ENCODE measurements at regions not wholly inside any gene's neighbourhood (a gene's known extent, or its start where the extent isn't known, plus 50 kb on each side); places are given as distances from the start of the nearest gene placed in this dataset.
A peak's percentile ranks its signal among the peaks of the same experiment; 100 is the strongest.

DNA sequence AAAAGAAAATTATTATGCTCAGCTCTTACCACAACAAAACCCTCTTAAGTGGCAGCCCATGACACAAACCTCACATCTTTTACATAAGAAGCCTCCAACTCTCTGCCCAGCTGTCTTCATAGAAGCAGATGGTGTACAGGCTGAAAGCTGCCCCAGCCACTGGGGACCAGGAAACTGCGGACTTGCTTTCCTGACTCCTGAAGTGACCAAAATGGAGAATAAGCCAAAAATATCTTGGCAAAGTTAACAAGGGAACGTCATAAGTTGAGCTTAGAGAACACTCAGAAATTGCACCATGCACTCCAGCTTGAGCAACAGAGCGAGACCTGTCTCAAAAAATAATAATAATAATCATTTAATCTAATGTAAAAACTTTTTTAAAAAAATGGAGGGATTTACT is 160.3 kb upstream of the CDYL start:
- DNase-seq (ENCODE audit: low spot score) = no peak

DNA sequence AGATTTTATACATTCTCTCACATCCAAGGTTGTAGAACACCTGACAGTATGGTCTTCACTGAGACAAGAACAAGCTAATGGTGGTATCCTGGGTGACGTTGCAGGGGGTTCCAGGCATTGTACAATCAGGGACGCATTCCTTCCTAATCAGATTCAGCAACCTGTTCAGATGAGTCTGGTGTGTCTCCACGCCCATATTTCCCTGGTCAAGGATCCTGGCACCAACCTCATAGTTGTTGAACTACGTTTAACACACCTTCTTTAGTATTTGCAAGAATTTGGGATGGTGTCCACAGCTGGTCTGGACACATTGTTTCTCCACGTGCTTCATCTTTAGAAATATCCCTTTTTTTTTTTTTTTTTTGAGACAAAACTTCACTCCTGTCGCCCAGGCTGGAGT is 161.0 kb upstream of the CDYL start:
- DNase-seq (ENCODE audit: low spot score) = no peak

DNA sequence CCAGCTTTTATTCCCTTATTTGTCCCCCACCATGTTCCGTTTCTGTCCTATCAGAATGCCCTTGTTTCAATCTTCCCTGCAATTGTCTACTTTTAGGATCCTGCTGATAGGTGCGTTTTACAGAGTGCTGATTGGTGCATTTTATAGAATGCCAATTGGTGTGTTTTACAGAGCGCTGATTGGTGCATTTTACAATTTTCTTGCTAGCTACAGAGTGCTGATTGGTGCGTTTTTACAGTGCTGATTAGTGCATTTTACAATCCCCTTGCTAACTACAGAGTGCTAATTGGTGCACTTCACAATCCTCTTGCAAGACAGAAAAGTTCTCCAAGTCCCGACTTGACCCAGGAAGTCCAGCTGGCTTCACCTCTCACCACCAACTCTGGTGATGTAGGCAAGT is 161.6 kb upstream of the CDYL start:
- no peak for DNase-seq (ENCODE audit: low spot score)

DNA sequence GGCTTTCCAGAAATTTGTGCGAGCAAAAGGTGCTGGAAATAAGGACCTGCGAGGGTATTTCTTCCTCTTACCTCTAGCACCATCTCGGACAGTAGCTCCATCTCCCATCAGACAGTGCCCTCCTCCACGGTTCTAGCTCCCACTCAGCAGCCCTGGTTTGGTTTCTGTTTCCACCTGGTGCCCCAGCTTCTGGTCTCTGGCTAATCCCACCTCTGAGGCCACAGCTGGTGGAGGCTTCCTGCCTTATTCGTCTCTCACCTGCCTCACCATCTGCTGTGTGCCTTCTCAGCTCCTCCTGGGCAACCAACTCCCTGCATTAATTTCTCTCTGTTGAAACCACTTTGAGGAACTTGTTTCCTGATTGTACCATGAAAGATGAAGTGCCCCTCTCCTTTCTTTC is 162.4 kb upstream of the CDYL start:
- no peak for DNase-seq (ENCODE audit: low spot score)

DNA sequence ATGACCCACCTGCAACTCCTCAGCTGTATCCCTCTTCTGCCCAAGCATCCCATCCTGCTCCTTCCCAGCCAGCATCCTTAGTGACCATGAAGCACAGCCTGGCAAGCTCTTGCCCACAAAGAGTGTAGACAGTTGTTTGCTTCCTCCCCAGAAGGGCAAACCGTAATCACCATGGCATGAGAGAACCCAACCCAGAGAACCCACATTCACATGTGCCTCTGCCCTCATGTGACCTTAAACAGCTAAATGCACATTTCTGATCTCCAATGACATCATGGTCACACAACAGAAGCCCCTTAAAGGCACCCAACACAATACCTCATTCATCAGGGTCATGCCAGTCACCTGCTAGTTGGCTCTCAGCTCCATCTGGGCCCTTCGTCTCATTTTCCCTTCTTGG is 162.8 kb upstream of the CDYL start:
- DNase-seq (ENCODE audit: low spot score) = no peak

DNA sequence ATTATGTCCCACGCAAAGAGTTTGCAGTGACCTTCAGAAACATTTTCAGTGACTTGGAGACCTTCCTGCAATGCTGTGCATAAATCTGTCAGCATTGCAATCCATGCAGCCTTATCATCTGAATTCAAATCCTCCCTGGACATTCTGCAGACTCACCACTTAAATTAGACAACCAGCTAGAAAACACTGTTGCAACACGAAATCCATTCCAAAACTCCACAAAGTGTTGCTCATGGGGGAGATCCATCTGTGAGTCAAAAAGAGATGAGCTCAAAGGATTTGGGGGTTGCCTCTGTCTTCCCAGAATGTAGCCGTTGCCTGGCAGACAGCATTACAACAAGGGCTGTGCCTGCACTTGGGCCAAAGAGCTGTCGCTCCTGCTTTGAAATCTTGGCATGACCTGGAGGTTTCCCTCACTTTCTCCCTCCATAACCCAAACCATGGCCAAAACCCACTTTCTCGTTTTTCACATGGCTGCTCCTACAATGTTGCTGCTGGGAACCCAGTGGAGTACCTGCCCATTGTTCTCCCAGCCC is 163.5 kb upstream of the CDYL start:
- DNase-seq (ENCODE audit: low spot score) = no peak

DNA sequence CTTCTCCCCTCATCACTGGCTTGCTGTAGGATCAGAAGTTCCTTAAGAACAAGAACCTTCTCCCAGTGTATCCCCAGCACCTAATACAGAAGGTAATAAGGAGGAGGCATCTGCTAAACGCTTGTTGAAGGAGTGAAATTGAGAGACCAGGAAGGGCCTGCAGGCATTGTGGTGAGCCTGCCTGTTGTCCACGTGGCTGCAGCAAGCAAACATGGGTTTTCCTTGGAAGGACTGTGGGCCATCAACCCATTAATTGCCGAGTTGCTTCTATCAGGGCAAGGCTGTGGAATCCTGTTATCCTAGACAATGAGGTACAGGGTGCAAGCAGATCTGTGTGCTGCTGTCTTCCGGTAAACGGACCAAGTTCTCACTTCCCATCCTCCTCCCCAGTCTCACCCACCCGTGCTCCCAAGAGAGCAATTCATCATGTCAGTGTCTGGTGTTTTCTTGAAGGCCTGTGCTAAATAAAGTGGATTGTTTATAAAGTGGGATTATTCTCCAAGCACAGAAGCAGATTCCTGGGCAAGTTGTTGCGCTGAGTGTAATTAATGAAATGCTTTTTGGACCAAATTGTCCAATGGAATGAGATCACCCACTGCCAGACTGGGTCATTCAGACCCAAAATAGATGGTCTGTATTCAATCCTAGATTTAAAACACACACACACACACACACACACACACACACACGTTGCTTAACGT is 164.6 kb upstream of the CDYL start:
- DNase-seq (ENCODE audit: low spot score) = no peak

DNA sequence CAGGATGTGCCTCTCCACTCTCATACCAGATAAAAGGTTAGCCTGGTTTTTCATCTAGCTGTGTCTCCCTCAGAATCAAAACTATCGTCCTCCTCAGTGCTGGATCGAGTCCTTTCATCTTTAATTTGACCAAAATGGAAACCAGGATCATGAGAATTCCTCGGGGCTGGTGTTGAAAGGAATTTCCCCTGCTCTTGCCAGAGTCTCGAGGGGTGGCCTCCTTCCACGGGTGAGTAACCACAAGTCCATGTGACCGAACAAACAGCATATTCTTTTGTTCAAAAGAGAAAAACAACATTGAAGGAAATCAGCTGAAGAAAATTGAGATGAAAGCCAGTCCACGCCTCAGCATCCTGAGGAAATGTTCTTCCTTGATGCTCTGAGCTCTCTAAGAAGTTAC is 165.9 kb upstream of the CDYL start:
- no peak for DNase-seq (ENCODE audit: low spot score)

DNA sequence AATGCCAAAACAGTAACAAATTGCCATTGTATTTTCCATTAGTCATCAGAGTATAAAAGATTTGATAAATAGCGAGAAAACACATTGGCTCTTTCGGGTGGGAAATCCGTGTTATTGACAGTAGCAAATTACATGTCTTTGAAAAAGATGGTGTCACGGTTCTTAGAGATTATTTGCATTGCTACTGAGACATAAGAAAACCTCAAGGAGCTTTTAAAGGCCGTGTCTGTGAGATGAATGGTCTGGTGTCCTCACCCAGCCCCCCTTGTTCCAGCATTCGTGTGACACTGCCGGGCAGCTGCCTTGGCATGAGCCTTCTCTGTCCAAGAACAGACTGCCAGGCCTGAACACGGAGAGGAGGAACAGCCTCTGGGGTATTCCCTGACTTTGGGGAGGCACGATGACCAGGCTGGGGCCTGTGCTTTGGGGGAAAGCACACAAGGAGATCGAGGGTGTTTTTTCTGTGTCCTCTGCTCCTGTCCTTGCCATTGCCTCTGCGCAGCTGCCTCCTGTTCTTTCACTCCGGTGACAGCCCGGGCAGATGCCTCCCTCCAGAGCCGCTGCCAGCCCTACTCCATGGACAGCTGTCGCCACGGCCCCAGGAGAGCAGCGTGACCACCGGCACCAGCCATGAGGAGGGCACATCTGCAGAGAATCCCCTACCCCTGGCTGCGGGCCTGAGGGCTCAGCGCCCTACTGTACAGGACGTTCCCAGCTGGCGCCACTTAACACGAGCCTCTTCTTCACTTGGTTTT is 167.7 kb upstream of the CDYL start:
- no peak for DNase-seq (ENCODE audit: low spot score)

DNA sequence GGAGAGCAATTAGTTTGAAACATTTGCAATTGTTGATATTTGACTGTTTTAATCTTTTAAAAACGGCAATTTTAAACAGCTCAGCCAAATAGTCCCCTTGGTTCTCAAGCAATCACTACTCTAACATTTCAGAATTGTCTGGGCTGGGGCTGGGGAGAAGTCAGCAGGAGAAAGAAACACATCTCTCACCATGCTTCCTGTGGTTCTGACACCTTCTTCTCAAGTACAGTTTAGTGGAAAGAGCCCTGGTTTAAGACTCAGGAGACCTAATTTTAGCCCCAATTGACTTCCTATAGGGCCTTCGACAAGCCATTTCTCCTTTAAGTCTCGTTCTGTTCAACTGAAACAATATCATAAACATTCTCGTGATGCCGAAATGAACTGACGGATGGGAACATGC is 168.4 kb upstream of the CDYL start:
- peak; percentile 21 for DNase-seq (ENCODE audit: low spot score)

DNA sequence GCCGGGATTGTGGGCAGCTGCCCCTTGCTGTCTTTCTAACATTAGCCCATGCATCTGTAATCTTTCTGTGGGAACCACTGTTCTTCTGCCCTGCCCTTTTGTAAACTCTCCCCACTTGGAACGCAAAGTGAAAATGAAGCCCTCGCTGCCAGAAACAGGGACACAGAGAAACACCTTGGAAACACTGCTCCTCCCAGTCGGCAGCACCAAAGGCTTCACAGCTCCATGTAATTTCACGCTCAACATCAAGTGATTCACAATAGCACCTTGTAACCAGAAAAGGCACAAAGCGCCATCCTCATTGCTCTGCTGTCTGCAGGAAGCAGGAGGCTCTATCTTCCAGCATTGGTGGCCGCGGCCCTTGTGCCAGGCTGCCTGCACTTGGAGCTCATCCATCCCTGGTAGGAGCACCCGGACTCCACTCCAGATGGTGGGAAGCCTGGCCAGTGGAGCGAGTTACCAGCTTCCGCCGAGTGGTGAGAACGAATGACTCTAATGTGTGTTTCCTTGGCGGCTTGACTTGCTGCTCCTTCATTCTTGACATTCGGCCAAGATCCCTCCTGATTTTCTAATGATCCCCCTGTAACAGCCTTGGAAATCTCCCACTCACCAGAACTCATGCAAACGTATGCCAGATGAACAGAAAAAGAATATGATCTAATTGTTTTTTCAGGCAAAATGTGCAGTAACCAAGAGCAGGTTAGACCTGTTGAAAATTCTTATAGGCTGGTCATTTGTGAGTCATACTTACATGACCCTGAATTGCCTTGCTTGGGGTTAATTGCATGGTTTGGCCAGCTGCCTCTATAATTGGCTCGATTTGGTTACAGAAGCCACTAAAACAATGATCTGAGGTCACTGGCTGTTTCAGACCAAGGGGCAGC is 169.1 kb upstream of the CDYL start:
- DNase-seq (ENCODE audit: low spot score) = no peak

DNA sequence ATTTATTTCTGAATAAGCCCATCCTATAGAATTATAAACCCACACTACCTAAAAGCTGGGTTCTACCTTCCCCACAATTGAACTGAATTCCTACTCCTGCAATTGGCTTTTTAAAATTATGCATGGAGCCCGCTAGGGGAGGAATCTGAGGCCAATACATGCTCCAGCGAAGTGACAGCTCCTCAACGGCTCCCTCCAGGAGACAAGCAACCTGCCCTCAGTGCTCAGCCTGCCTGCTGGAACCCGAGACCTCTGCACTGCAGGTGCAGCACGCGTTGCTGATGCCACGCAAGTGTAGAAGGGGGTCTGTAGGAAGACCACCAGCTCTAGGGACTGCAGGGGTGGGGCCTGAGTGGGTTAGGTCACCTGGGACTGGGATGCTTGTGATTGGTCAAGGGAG is 170.2 kb upstream of the CDYL start:
- no peak for DNase-seq (ENCODE audit: low spot score)

DNA sequence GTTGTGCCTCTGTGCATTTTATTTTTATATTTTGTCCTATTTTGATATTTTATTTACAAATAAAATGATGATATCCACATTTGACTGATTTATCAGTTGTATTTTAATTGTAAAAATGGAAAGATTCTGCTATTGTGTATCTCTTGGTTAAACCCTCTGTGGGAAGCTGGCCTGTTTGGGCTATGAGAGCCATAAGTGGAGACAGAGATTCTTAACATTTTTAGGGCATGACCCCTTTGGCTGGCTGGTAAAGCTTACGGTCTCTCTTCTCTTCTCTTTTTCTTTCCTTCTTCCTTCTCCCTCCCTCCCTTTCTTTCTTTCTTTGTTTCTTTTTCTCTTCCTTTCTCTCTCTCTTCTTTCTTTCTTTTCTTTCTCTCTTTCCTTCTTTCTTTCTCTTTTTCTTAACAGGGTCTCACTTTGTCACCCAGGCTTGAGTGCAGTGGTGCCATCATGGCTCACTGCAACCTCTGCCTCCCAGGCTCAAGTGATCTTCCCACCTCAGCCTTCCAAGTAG is 172.3 kb upstream of the CDYL start:
- no peak for DNase-seq (ENCODE audit: low spot score)

DNA sequence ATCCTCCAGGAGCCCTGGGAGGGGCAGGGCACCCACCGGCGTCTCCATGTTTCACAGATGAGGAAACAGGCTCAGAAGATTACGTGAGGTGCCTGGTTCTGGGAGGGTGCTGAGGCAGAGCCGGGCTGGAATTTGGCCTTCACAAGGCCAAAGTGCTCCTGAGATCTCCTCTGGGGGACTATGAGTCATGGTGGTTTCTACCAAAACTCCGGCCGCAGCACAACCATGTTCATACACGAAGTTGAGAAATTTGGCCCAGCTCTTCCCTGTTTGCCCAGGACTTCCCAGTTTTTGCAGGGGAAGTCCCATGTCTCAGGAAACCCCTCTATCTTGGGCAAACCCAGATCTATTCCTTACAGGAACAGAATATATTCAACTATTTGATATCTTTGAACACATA is 172.9 kb upstream of the CDYL start:
- no peak for DNase-seq (ENCODE audit: low spot score)

DNA sequence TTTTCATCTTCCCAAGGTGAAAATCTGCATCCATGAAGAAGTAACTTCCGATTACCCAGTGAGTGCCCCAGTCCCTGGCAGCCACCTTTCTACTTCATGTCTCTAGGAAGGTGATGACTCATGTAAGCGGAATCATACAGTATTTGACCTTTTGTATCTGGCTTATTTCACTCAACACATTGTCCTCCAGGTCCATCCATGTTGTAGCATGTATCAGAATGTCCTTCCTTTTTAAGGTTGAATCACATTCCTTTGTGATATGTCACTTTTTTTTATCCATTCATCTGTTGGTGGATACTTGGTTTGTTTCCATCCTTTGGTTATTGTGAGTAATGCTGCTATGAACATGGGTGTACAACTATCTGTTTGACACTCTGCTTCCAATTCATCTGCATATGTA is 176.3 kb upstream of the CDYL start:
- DNase-seq (ENCODE audit: low spot score) = no peak

DNA sequence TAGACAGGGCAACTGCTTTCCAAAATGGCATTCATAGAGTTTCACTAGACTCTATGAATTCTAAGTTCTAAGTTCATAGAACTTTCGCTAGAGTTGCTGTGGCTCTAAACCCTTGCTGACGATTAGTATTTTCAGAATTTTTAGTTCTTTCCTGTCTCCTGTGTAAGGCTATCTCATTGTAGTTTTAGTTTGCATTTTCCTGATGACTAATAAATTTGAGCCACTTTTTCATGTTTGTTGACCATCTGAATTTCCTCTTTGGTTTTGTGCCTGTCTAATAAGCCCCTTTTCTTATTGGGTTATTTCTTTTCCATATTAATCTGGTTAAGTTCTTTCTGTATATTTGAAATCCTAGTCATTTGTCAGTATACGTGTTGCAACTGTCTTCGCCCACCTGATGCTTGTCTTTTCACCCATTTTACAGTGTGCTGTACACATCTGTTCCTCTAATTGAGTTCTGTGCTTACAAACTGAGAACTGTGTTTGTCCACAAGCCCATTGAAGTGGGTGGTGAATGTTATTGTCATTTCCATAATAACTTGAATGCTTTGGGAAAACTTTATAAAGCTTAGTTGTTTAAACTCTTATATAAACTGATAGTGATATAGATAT is 177.7 kb upstream of the CDYL start:
- DNase-seq (ENCODE audit: low spot score) = no peak

DNA sequence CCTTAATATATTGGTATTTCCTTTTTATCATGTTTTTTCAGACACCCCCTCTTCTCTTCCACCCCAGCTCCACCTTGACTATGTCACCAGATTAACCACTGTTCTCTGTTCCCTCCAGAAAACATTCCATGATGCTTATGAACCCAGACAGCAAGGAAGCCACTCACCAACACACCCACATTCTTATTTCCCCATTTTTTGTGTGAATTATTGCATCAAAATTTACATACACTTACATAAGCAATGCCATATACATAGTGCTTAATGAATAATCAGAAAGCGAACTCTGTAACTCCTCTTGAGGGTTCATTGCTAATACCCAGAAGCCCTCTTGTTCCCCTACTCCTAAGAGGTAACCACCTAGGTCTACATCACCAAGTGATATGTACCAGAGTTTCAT is 182.3 kb upstream of the CDYL start:
- DNase-seq (ENCODE audit: low spot score) = no peak

DNA sequence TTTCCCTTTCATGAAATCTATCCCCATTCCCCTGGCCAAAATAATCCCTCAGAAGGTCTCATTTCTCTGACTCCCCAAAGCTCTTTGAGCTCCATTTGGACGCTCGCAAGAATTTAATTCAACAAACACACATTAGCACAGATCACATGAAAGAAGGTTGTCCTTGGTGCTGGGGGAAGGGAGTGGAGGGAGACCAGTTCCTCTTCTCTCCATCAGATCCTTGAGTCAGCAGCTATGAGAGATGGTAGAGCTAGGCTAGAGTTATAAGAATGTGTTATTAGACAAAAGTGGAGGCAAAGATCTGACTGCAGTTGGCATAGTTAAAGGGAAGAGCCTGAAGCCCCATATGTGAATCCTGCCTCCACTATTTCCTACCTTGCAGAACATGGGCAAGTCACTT is 184.2 kb upstream of the CDYL start:
- no peak for DNase-seq (ENCODE audit: low spot score)

DNA sequence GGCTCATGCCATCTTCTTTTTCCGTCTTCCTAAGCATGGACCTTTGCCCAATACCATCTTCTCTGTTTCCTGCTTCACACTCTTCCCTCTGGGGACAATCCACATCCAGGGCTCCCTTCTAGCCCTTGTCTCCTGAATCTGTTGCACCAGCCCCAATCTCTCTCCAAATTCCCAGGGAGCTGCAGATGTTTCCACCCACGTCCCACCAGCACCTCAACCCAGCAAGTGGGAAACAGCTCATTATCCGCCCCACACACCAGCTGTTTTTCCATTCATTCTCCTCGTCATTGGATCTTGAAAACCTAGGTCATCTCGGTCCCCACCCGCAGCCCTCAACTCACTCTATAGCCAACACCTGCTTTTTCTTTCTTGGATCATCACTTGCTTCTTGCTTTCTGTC is 185.0 kb upstream of the CDYL start:
- DNase-seq (ENCODE audit: low spot score) = no peak

DNA sequence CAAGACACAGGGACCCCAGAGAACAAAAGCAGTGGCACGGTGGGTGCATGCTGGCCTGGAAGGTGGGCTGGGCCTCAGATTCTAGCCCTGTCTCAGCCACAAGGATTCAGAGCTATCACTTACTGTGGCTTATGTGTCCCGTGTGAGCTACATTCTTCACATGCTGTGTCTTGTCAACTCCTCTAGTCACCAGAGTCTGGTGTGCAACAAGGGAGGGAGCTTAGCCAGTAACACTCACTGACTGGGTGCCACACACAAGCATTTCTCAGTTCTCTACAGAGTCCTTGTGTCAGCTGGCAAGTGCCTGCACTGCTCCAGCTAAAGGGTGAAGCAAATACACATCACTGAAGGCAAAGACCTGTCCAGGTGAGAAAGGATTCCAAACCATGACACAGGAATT is 186.9 kb upstream of the CDYL start:
- no peak for DNase-seq (ENCODE audit: low spot score)

DNA sequence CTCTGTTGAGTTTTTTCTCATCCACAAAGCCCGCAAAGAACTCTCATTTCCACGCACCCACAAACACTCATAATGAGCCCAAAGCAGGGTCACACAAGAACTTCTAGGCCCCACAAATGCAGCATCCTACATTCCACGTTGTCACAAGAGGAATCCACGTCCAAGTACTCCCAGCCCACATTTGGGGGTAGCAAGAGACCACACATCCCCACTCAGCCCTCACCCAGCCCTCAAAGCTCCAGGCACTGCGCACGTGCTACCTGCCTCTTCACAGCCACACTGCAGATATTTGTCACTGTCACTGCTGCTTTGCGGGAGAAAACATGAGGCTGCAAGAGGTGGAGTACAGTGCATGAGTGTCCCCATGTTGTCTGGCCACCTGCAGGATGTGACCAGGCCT is 187.6 kb upstream of the CDYL start:
- DNase-seq (ENCODE audit: low spot score) = no peak

DNA sequence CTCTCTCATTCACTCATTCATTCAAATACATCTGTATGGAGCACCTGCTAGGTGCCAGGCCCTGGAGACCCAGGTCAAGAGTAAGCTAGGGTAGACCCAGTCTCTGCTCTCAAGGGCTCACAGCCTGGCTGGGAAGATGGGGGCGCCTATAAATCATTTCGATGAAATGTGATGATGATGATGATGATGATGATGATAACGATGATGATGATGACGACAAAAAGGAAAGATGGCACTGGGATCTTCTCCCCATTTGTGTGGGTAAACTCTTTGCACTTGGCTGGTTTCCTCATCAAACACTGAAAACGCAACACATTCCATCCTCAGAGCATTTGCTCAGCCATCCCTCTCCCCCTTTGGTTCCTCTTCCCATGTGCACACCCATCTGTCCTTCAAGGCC is 188.0 kb upstream of the CDYL start:
- no peak for DNase-seq (ENCODE audit: low spot score)
